Common myeloid progenitor, CD34-positive (primary cell): ENCODE measurements at regions not wholly inside any gene's neighbourhood (a gene's known extent, or its start where the extent isn't known, plus 50 kb on each side); places are given as distances from the start of the nearest gene placed in this dataset.
"Not testable (repeated sequence)": the region's sequence is repeated elsewhere in the genome, so short reads cannot be mapped to it uniquely, and the experiment has no call there.

Source experiments
- CTCF ChIA-PET: fragments of 350-600 bp; sonication (Branson Sonifier 250); formaldehyde crosslinking; loops from one replicate; lab custom pipeline; 2021; ENCODE audit warnings: antibody characterized with exemption; lab: Charles Lee
- POLR2A ChIA-PET: fragments of 350-600 bp; sonication (Branson Sonifier 250); formaldehyde crosslinking; loops from one replicate; lab custom pipeline; 2021; ENCODE audit warnings: antibody characterized with exemption; lab: Charles Lee
- DNase-seq, 3 donors: peaks; one replicate each; pipeline versions ENCODE4 v3.0.0 to v3.0.0-alpha.2; 2013
- H3K27ac ChIP-seq, 2 experiments: 1 replicate in 1 of 2; 2 replicates in 1 of 2; pipeline ENCODE4 v1.7.0; 2013; ENCODE audit warnings: inconsistent platforms in 2 of 2, low read length in 2 of 2, mild to moderate bottlenecking in 2 of 2, low read depth in 1 of 2, moderate library complexity in 1 of 2; ENCODE audit not compliant: severe bottlenecking in 2 of 2, insufficient read depth in 1 of 2, poor library complexity in 1 of 2
- H3K27me3 ChIP-seq, 5 experiments: replicated peaks in 2 of 5; 1 replicate in 3 of 5; 2 replicates in 2 of 5; pipeline versions ENCODE4 v1.6.1 to v1.7.0; 2013; ENCODE audit warnings: low read length in 4 of 5, mild to moderate bottlenecking in 2 of 5, moderate library complexity in 2 of 5, inconsistent platforms in 1 of 5; ENCODE audit not compliant: insufficient read depth in 5 of 5, control insufficient read depth in 4 of 5
- H3K36me3 ChIP-seq, 4 experiments: 1 replicate in 2 of 4; 2 replicates in 2 of 4; pipeline versions ENCODE4 v1.6.1 to v1.7.0; 2013; ENCODE audit warnings: low read length in 3 of 4, control low read depth in 1 of 4, mild to moderate bottlenecking in 1 of 4; ENCODE audit not compliant: control insufficient read depth in 4 of 4, insufficient read depth in 4 of 4
- H3K4me1 ChIP-seq, 4 experiments: 1 replicate in 3 of 4; 2 replicates in 1 of 4; pipeline versions ENCODE4 v1.6.1 to v1.7.1; 2013; ENCODE audit warnings: low read length in 3 of 4, mild to moderate bottlenecking in 3 of 4, control low read depth in 1 of 4, inconsistent platforms in 1 of 4, moderate library complexity in 1 of 4; ENCODE audit not compliant: control insufficient read depth in 4 of 4, insufficient read depth in 4 of 4; ENCODE audit errors: control extremely low read depth in 1 of 4
- H3K4me3 ChIP-seq, 7 experiments: 1 replicate in 4 of 7; 2 replicates in 3 of 7; pipeline versions ENCODE4 v1.5.1 to v1.7.0; 2013; ENCODE audit warnings: mild to moderate bottlenecking in 7 of 7, low read length in 6 of 7, moderate library complexity in 6 of 7, inconsistent platforms in 2 of 7, low read depth in 2 of 7, control low read depth in 1 of 7; ENCODE audit not compliant: insufficient read depth in 4 of 7, control insufficient read depth in 1 of 7; ENCODE audit errors: extremely low read depth in 1 of 7
- H3K9me3 ChIP-seq, 5 experiments: 1 replicate in 4 of 5; 2 replicates in 1 of 5; pipeline versions ENCODE4 v1.6.1 to v1.7.1; 2013; ENCODE audit warnings: low read length in 4 of 5, mild to moderate bottlenecking in 2 of 5, inconsistent platforms in 1 of 5, low read depth in 1 of 5, moderate library complexity in 1 of 5; ENCODE audit not compliant: control insufficient read depth in 4 of 5, insufficient read depth in 2 of 5; ENCODE audit errors: control extremely low read depth in 1 of 5
- WGBS: methylation state at CpG from one replicate; pipeline ENCODE4 v1.1.5; 2013; ENCODE audit not compliant: insufficient coverage; 5-methylcytosine and 5-hydroxymethylcytosine counted together

GRCh38 chr3:43236008-43236407 is 50.3 kb upstream of the SNRK start:
- ChIA-PET CTCF (interaction anchor here (0.6 kb wide), 1 partner anchor 82 kb away, joined by 4 read pairs; no protein-coding TSS in a partner anchor), POLR2A (no interaction called here)
- DNase-seq = no peak
- Histone ChIP-seq H3K36me3 (no peaks in the 10 kb centered on the region), H3K4me1 (no peaks in the 10 kb centered on the region), H3K9me3 (no peaks in the 10 kb centered on the region), H3K4me3 (no peak overlapping the region), H3K27ac (no peak overlapping the region), H3K27me3 (no peaks in the 10 kb centered on the region)
- WGBS = no CpG with 5 or more reads among the region's 1 CpG

GRCh38 chr3:43233062-43233461 is 53.3 kb upstream of the SNRK start:
- H3K4me1 ChIP-seq = no peaks in the 10 kb centered on the region
- ChIA-PET POLR2A (no interaction called here), CTCF (interaction anchor here (0.6 to 2.3 kb wide), 3 partner anchors 23 to 270 kb away, joined by 3 to 9 read pairs (median 3); no protein-coding TSS in a partner anchor)
- H3K27ac ChIP-seq = no peak overlapping the region
- H3K9me3 ChIP-seq = no peaks in the 10 kb centered on the region
- no peak for DNase-seq
- no peaks in the 10 kb centered on the region for H3K27me3 ChIP-seq
- H3K36me3 ChIP-seq = no peaks in the 10 kb centered on the region
- WGBS = 100% methylated on average over 2 of the region's 3 CpGs
- no peak overlapping the region for H3K4me3 ChIP-seq

GRCh38 chr3:43231276-43232000 is 54.9 kb upstream of the SNRK start:
- DNase-seq = no peak
- ChIA-PET POLR2A (no interaction called here), CTCF (interaction anchor here (0.7 to 1.0 kb wide), 2 partner anchors 23 to 47 kb away, joined by 3 to 4 read pairs; no protein-coding TSS in a partner anchor)
- Histone ChIP-seq H3K9me3 (peaks cover 0 to 11% (median 3%) of the 10 kb centered on the region in 5 experiments), H3K36me3 (no peaks in the 10 kb centered on the region), H3K4me1 (no peaks in the 10 kb centered on the region), H3K27me3 (no peaks in the 10 kb centered on the region), H3K27ac (no peak overlapping the region), H3K4me3 (no peak overlapping the region)
- WGBS = 96% methylated on average over 3 of the region's 6 CpGs

GRCh38 chr3:43229865-43230264 is 56.5 kb upstream of the SNRK start:
- POLR2A ChIA-PET = interaction anchor here (0.6 kb wide), 1 partner anchor 198 kb away, joined by 3 read pairs; no protein-coding TSS in a partner anchor
- not testable (repeated sequence) for H3K4me1 ChIP-seq, H3K27me3 ChIP-seq, H3K27ac ChIP-seq, H3K36me3 ChIP-seq, DNase-seq, H3K4me3 ChIP-seq
- CTCF ChIA-PET = interaction anchor here (0.7 kb wide), 1 partner anchor 252 kb away, joined by 3 read pairs; no protein-coding TSS in a partner anchor
- 100% methylated on average over 3 of the region's 4 CpGs for WGBS
- peaks cover 0 to 11% (median 3%) of the 10 kb centered on the region in 5 experiments for H3K9me3 ChIP-seq

GRCh38 chr3:43227685-43228084 is 58.7 kb upstream of the SNRK start:
- H3K36me3 ChIP-seq, H3K4me3 ChIP-seq, H3K27ac ChIP-seq, POLR2A ChIA-PET, H3K27me3 ChIP-seq, H3K4me1 ChIP-seq, DNase-seq: not testable (repeated sequence)
- 100% methylated on average over 1 of the region's 1 CpG for WGBS
- CTCF ChIA-PET = interaction anchor here (1.3 kb wide), 1 partner anchor 19 kb away, joined by 3 read pairs; no protein-coding TSS in a partner anchor
- H3K9me3 ChIP-seq = peaks cover 0 to 11% (median 3%) of the 10 kb centered on the region in 5 experiments

GRCh38 chr3:43224405-43225073 is 61.8 kb upstream of the SNRK start:
- Histone ChIP-seq H3K36me3 (no peaks in the 10 kb centered on the region), H3K4me1 (no peaks in the 10 kb centered on the region), H3K27ac (no peak overlapping the region), H3K27me3 (no peaks in the 10 kb centered on the region), H3K9me3 (peaks cover 0 to 11% (median 3%) of the 10 kb centered on the region in 5 experiments), H3K4me3 (no peak overlapping the region)
- ChIA-PET CTCF (interaction anchor here (0.8 to 3.2 kb wide), 6 partner anchors 22 to 278 kb away, joined by 3 to 35 read pairs (median 5); no protein-coding TSS in a partner anchor), POLR2A (no interaction called here)
- 0% methylated on average over 1 of the region's 3 CpGs for WGBS
- DNase-seq = peak in 2 of 3 donors; percentile 12 to 24
